Memory B cell (primary cell): ENCODE measurements at regions not wholly inside any gene's neighbourhood (a gene's known extent, or its start where the extent isn't known, plus 50 kb on each side); places are given as distances from the start of the nearest gene placed in this dataset.

Experiments used
- ATAC-seq: fragments of 150-1000 bp; cut with Tn5 transposase; 2 replicates; pipeline ENCODE4 v1.10.0; 2021; ENCODE audit warnings: low read depth, mild to moderate bottlenecking, moderate library complexity
- DNase-seq, 2 donors: peaks; one replicate each; pipeline ENCODE4 v3.0.0; 2022; ENCODE audit warnings: low spot score in 2 of 2
- H3K27ac Mint-ChIP-seq: one replicate; pipeline ENCODE4 v1.8.0; 2022; ENCODE audit warnings: mild to moderate bottlenecking, moderate library complexity, mixed read lengths
- H3K27me3 Mint-ChIP-seq: one replicate; pipeline ENCODE4 v1.8.0; 2022; ENCODE audit warnings: mixed read lengths
- H3K36me3 Mint-ChIP-seq: one replicate; pipeline ENCODE4 v1.8.0; 2022; ENCODE audit warnings: mild to moderate bottlenecking, mixed read lengths
- H3K4me1 Mint-ChIP-seq: one replicate; pipeline ENCODE4 v1.8.0; 2022; ENCODE audit warnings: mixed read lengths
- H3K4me3 Mint-ChIP-seq: one replicate; pipeline ENCODE4 v1.8.0; 2022; ENCODE audit warnings: mild to moderate bottlenecking, moderate library complexity, mixed read lengths
- H3K9me3 Mint-ChIP-seq: one replicate; pipeline ENCODE4 v1.8.0; 2022; ENCODE audit warnings: mixed read lengths

DNA sequence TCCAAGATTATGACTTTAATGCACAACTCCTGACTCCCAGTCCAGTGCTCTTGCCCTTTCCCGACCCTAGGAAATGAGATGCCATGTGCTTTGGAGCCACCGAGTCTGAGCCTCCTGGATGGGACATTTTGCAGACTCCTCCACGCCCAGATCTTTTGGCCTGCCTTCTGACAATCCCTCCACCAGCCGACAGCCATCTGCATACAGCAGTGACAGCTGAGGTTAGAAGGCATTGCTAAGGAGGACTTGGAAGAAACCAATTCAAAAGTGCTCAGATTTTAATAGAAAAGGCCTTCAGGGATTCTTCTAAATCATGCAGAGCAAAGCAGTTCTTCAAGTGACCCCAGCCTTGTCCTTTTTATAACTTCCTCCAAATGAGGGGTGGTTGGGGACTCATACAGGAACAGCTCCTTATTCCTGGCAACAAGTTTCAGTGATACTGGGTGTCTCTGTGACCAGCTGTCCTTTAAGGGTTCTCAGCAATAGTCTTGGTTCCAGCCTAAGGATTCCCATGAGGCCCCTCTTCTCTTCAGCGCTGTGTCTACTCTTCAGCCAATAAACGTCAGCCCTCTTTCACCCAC lies 369.3 kb downstream of the PBX1 start:
- Mint-ChIP-seq H3K4me3 (no peak overlapping the region), H3K27ac (no peak overlapping the region), H3K9me3 (peaks cover 4% of the 10 kb centered on the region), H3K27me3 (no peaks in the 10 kb centered on the region), H3K36me3 (no peaks in the 10 kb centered on the region), H3K4me1 (no peaks in the 10 kb centered on the region)
- DNase-seq, result no peak
- ATAC-seq, result no peak

DNA sequence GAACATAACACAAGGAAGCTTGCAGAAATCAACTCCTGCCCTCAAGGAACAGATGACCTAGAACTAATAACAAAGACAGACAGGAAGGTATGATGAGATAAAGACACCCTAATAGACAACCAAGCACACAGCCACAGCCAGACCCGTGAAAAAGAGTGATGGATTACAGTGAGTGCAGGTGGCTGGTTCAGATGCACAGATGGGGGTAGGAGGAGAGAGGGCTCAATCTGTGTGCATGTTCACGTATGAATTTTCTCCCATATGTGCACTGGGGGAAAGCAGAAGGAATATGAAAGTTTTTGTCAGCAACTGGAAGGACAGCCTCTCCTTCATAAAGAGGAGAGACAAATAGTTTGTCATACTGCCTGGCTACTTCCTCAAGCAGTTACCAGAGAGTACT lies 367.1 kb downstream of the PBX1 start:
- DNase-seq (no peak), ATAC-seq (no peak)
- Mint-ChIP-seq H3K27ac (no peak overlapping the region), H3K9me3 (peaks cover 4% of the 10 kb centered on the region), H3K4me3 (no peak overlapping the region), H3K4me1 (no peaks in the 10 kb centered on the region), H3K36me3 (no peaks in the 10 kb centered on the region), H3K27me3 (no peaks in the 10 kb centered on the region)

- Mint-ChIP-seq H3K36me3 (no peaks in the 10 kb centered on the region), H3K27me3 (no peaks in the 10 kb centered on the region), H3K4me3 (no peak overlapping the region), H3K27ac (no peak overlapping the region), H3K4me1 (no peaks in the 10 kb centered on the region), H3K9me3 (no peaks in the 10 kb centered on the region)
- no peak for DNase-seq
- no peak for ATAC-seq
These were observed 363.6 kb downstream of the PBX1 start for GRCh38 chr1:164922585-164922984.

DNA sequence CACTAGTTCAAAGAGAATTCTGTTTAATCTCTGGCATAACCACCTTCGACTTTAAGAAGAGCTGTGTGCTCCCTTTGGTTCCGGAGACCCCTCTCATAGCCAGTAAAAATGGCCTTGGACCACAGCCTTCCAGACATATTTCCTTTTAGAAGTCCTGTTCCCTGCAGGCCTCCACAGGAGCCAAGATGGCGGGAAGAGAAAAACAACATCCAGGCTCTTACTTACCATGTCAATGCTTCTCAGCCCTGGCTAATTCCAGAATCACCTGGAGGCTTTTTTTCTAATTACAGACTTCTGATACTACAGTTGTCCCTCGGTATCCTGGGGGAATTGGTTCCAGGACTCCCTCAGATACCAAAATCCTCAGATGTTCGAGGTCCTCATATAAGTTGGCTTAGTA lies 362.5 kb downstream of the PBX1 start:
- H3K27me3 Mint-ChIP-seq, result no peaks in the 10 kb centered on the region
- H3K27ac Mint-ChIP-seq, result no peak overlapping the region
- H3K4me1 Mint-ChIP-seq, result no peaks in the 10 kb centered on the region
- DNase-seq, result no peak
- H3K36me3 Mint-ChIP-seq, result no peaks in the 10 kb centered on the region
- no peak for ATAC-seq
- H3K9me3 Mint-ChIP-seq, result no peaks in the 10 kb centered on the region
- H3K4me3 Mint-ChIP-seq, result no peak overlapping the region

DNA sequence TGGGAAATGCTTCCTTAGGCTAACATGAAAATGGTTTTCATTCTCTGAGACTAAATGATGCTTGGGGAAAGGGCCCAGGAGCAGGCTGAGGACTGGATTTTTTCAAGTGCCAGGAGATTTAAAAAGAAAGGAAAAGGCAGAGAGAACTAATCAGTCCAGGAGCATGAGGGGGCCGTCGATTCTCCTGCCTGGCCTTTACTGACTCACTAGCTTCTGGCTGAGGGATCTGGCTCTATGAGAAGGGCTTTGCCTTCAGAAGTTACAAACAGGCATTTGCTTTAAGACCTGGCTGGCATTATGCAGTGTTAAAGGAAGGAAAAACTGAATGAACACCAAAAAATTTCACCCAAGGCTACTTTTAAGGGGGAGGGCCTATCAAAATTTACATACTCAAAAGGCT lies 359.2 kb downstream of the PBX1 start:
- ATAC-seq, result no peak
- no peaks in the 10 kb centered on the region for H3K9me3 Mint-ChIP-seq
- H3K27ac Mint-ChIP-seq, result no peak overlapping the region

GRCh38 chr1:164914208-164914607 lies 355.2 kb downstream of the PBX1 start:
- Mint-ChIP-seq H3K27me3 (no peaks in the 10 kb centered on the region), H3K4me1 (no peaks in the 10 kb centered on the region), H3K9me3 (no peaks in the 10 kb centered on the region), H3K4me3 (no peak overlapping the region), H3K36me3 (no peaks in the 10 kb centered on the region), H3K27ac (no peak overlapping the region)
- ATAC-seq (no peak), DNase-seq (no peak)

More for the DNA sequence above, 359.2 kb downstream of the PBX1 start:
- Mint-ChIP-seq H3K27me3 (no peaks in the 10 kb centered on the region), H3K36me3 (no peaks in the 10 kb centered on the region), H3K4me3 (no peak overlapping the region), H3K4me1 (no peaks in the 10 kb centered on the region)
- DNase-seq, result no peak

- DNase-seq (no peak), ATAC-seq (no peak)
- H3K27me3 Mint-ChIP-seq, result no peaks in the 10 kb centered on the region
- H3K27ac Mint-ChIP-seq, result no peak overlapping the region
- no peak overlapping the region for H3K4me3 Mint-ChIP-seq
- no peaks in the 10 kb centered on the region for H3K4me1 Mint-ChIP-seq
- H3K36me3 Mint-ChIP-seq, result no peaks in the 10 kb centered on the region
- H3K9me3 Mint-ChIP-seq, result no peaks in the 10 kb centered on the region
These were observed 353.3 kb downstream of the PBX1 start for GRCh38 chr1:164912290-164912689.

DNA sequence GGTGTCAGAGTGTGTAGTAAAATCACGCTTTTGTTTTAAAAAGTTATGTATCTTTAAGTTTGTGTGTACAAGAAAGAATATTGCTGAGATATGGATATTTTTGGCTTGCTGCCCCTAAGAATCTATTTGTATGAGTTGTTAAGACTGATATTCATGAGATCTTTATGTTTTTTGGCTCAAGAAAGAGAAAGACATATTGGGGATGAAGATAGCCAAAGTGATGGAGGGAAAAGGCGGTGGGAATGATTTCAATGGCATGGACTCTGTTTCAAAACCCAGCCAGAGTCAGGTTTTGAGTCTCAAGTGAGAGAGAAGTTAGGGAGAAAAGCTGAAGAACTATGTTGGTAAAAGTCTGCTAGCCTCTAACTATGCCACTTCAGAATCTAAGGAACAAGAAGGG lies 351.7 kb downstream of the PBX1 start:
- no peaks in the 10 kb centered on the region for H3K36me3 Mint-ChIP-seq
- DNase-seq (no peak), ATAC-seq (no peak)
- no peaks in the 10 kb centered on the region for H3K4me1 Mint-ChIP-seq
- no peak overlapping the region for H3K27ac Mint-ChIP-seq
- H3K4me3 Mint-ChIP-seq, result no peak overlapping the region
- H3K27me3 Mint-ChIP-seq, result no peaks in the 10 kb centered on the region
- no peaks in the 10 kb centered on the region for H3K9me3 Mint-ChIP-seq

- no peak for DNase-seq
- no peak overlapping the region for H3K4me3 Mint-ChIP-seq
- H3K4me1 Mint-ChIP-seq, result no peaks in the 10 kb centered on the region
- H3K9me3 Mint-ChIP-seq, result peaks cover 4% of the 10 kb centered on the region
- no peaks in the 10 kb centered on the region for H3K36me3 Mint-ChIP-seq
- no peaks in the 10 kb centered on the region for H3K27me3 Mint-ChIP-seq
- H3K27ac Mint-ChIP-seq, result no peak overlapping the region
- ATAC-seq, result no peak
These were observed 348.7 kb downstream of the PBX1 start for GRCh38 chr1:164907666-164908065.

- DNase-seq (no peak), ATAC-seq (no peak)
- peaks cover 7% of the 10 kb centered on the region for H3K9me3 Mint-ChIP-seq
- H3K4me3 Mint-ChIP-seq, result no peak overlapping the region
- H3K36me3 Mint-ChIP-seq, result no peaks in the 10 kb centered on the region
- no peaks in the 10 kb centered on the region for H3K4me1 Mint-ChIP-seq
- no peak overlapping the region for H3K27ac Mint-ChIP-seq
- H3K27me3 Mint-ChIP-seq, result no peaks in the 10 kb centered on the region
These were observed 346.9 kb downstream of the PBX1 start for GRCh38 chr1:164905869-164906268.

DNA sequence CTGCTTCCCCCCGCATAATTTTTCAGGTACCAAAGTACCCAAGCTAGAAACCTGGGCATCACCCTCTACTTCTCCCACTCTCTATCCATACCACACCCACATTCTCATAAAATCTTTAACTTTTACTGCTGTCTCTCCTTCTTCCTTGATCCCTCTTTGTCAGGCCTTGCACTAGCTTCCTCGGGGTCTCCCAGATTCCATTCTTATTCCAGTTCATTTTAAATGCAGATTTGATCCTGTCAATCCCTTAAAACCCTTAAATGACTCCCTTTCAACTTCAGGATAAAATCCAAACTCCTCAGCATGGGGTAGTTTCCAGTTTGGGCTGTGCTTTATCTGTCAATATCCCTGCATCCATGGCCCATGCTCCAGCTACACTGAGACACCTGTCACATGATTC lies 343.5 kb downstream of the PBX1 start:
- Mint-ChIP-seq H3K9me3 (peaks cover 13% of the 10 kb centered on the region), H3K4me1 (no peaks in the 10 kb centered on the region), H3K27me3 (peaks cover 2% of the 10 kb centered on the region), H3K36me3 (no peaks in the 10 kb centered on the region), H3K27ac (no peak overlapping the region), H3K4me3 (no peak overlapping the region)
- ATAC-seq, result no peak
- DNase-seq, result no peak
